Stimulated activated CD8-positive, alpha-beta memory T cell treated with anti-CD3 and anti-CD28 coated beads, Interleukin-4, amount 100 ng/mL, for 4 hours (primary cell): ENCODE measurements at regions not wholly inside any gene's neighbourhood (a gene's known extent, or its start where the extent isn't known, plus 50 kb on each side); places are given as distances from the start of the nearest gene placed in this dataset.
"Not testable (repeated sequence)": the region's sequence is repeated elsewhere in the genome, so short reads cannot be mapped to it uniquely, and the experiment has no call there.

Source experiments
- DNase-seq, 2 donors: peaks; one replicate each; pipeline ENCODE4 v3.0.0-alpha.2; 2020; ENCODE audit warnings: low read depth in 2 of 2, low spot score in 1 of 2

- DNase-seq, result no peak
These were observed 803.5 kb downstream of the FLRT2 start for GRCh38 chr14:86333493-86333892.

GRCh38 chr14:86331341-86331740 lies 801.4 kb downstream of the FLRT2 start:
- no peak for DNase-seq

- DNase-seq, result no peak
These were observed 791.2 kb downstream of the FLRT2 start for GRCh38 chr14:86321151-86321550.

GRCh38 chr14:86312154-86312665 lies 782.3 kb downstream of the FLRT2 start:
- DNase-seq, result not testable (repeated sequence)

GRCh38 chr14:86311151-86311550 lies 781.2 kb downstream of the FLRT2 start:
- no peak for DNase-seq

- DNase-seq, result no peak
These were observed 780.7 kb downstream of the FLRT2 start for GRCh38 chr14:86310611-86311010.

- no peak for DNase-seq
These were observed 780.2 kb downstream of the FLRT2 start for GRCh38 chr14:86310148-86310547.

- DNase-seq, result no peak
These were observed 775.1 kb downstream of the FLRT2 start for GRCh38 chr14:86305058-86305457.

GRCh38 chr14:86299994-86300393 lies 770.0 kb downstream of the FLRT2 start:
- no peak for DNase-seq

GRCh38 chr14:86296173-86296572 lies 766.2 kb downstream of the FLRT2 start:
- no peak for DNase-seq

- no peak for DNase-seq
These were observed 758.4 kb downstream of the FLRT2 start for GRCh38 chr14:86288336-86288735.

- DNase-seq, result no peak
These were observed 749.5 kb downstream of the FLRT2 start for GRCh38 chr14:86279405-86279804.

- no peak for DNase-seq
These were observed 728.0 kb downstream of the FLRT2 start for GRCh38 chr14:86257973-86258372.

- no peak for DNase-seq
These were observed 713.2 kb downstream of the FLRT2 start for GRCh38 chr14:86243158-86243557.

- no peak for DNase-seq
These were observed 707.8 kb downstream of the FLRT2 start for GRCh38 chr14:86237733-86238132.

GRCh38 chr14:86221755-86222154 lies 691.8 kb downstream of the FLRT2 start:
- DNase-seq, result no peak

- no peak for DNase-seq
These were observed 691.1 kb downstream of the FLRT2 start for GRCh38 chr14:86221000-86221399.

GRCh38 chr14:86217523-86217922 lies 687.6 kb downstream of the FLRT2 start:
- DNase-seq, result no peak

GRCh38 chr14:86203843-86204242 lies 673.9 kb downstream of the FLRT2 start:
- DNase-seq, result no peak

GRCh38 chr14:86196471-86196870 lies 666.5 kb downstream of the FLRT2 start:
- DNase-seq, result no peak

- no peak for DNase-seq
These were observed 663.8 kb downstream of the FLRT2 start for GRCh38 chr14:86193756-86194155.

GRCh38 chr14:86179980-86180379 lies 650.0 kb downstream of the FLRT2 start:
- no peak for DNase-seq

GRCh38 chr14:86168371-86168770 lies 638.4 kb downstream of the FLRT2 start:
- no peak for DNase-seq

GRCh38 chr14:86166541-86166940 lies 636.6 kb downstream of the FLRT2 start:
- no peak for DNase-seq
